GM21390 (cell line): ENCODE measurements at regions not wholly inside any gene's neighbourhood (a gene's known extent, or its start where the extent isn't known, plus 50 kb on each side); places are given as distances from the start of the nearest gene placed in this dataset.

Source experiments
- ATAC-seq: cut with Tn5 transposase; IDR thresholded peaks from one replicate; pipeline ENCODE4 v1.9.1; 2021; ENCODE audit not compliant: unreplicated experiment

GRCh38 chr1:201655243-201655642 is 116.3 kb downstream of the NAV1 start:
- no peak for ATAC-seq

GRCh38 chr1:201655910-201656309 is 117.0 kb downstream of the NAV1 start:
- ATAC-seq = no peak

GRCh38 chr1:201656311-201657032 is 117.5 kb downstream of the NAV1 start:
- ATAC-seq = no peak

- ATAC-seq = no peak
These were observed 120.6 kb downstream of the NAV1 start for GRCh38 chr1:201659572-201659971.

GRCh38 chr1:201660931-201661822 is 122.2 kb downstream of the NAV1 start:
- ATAC-seq = no peak

- no peak for ATAC-seq
These were observed 123.0 kb downstream of the NAV1 start for GRCh38 chr1:201661823-201662359.

GRCh38 chr1:201662646-201663045 is 123.7 kb downstream of the NAV1 start:
- ATAC-seq = no peak

- no peak for ATAC-seq
These were observed 124.7 kb downstream of the NAV1 start for GRCh38 chr1:201663491-201664113.

- ATAC-seq = no peak
These were observed 126.1 kb downstream of the NAV1 start for GRCh38 chr1:201665036-201665435.

- ATAC-seq = no peak
These were observed 127.2 kb downstream of the NAV1 start for GRCh38 chr1:201666102-201666501.

- no peak for ATAC-seq
These were observed 127.7 kb downstream of the NAV1 start for GRCh38 chr1:201666645-201667044.

GRCh38 chr1:201667479-201667878 is 128.6 kb downstream of the NAV1 start:
- no peak for ATAC-seq

- ATAC-seq = no peak
These were observed 131.6 kb downstream of the NAV1 start for GRCh38 chr1:201670517-201670916.

- no peak for ATAC-seq
These were observed 133.8 kb downstream of the NAV1 start for GRCh38 chr1:201672685-201673084.

GRCh38 chr1:201673093-201673492 is 134.2 kb downstream of the NAV1 start:
- ATAC-seq = no peak

GRCh38 chr1:201673915-201674314 is 135.0 kb downstream of the NAV1 start:
- ATAC-seq = no peak

- no peak for ATAC-seq
These were observed 136.2 kb downstream of the NAV1 start for GRCh38 chr1:201675143-201675542.

GRCh38 chr1:201676197-201676596 is 137.3 kb downstream of the NAV1 start:
- ATAC-seq = no peak

GRCh38 chr1:201676641-201677040 is 137.7 kb downstream of the NAV1 start:
- ATAC-seq = no peak

- no peak for ATAC-seq
These were observed 139.6 kb downstream of the NAV1 start for GRCh38 chr1:201678264-201679101.

GRCh38 chr1:201681375-201681774 is 142.4 kb downstream of the NAV1 start:
- ATAC-seq = no peak
